WERI-Rb-1 (cell line): ENCODE measurements at regions not wholly inside any gene's neighbourhood (a gene's known extent, or its start where the extent isn't known, plus 50 kb on each side); places are given as distances from the start of the nearest gene placed in this dataset.
A peak's percentile ranks its signal among the peaks of the same experiment; 100 is the strongest.

Source experiments
- DNase-seq: peaks from one replicate; pipeline ENCODE4 v3.0.0-alpha.2; 2020
- H3K27ac ChIP-seq: fragments of 250-450 bp; sonication (Bioruptor Pico); 2 replicates; pipeline ENCODE4 v1.5.1; 2020; ENCODE audit warnings: mild to moderate bottlenecking, moderate library complexity
- H3K27me3 ChIP-seq: fragments of 250-450 bp; sonication (Bioruptor Pico); 2 replicates; pipeline ENCODE4 v1.5.1; 2021; ENCODE audit warnings: mild to moderate bottlenecking, low read depth, moderate library complexity; ENCODE audit not compliant: insufficient read depth, severe bottlenecking
- H3K36me3 ChIP-seq: fragments of 250-450 bp; sonication (Bioruptor Pico); 2 replicates; pipeline ENCODE4 v1.5.1; 2020; ENCODE audit warnings: mild to moderate bottlenecking, moderate library complexity
- H3K4me3 ChIP-seq: 2 replicates; pipeline ENCODE4 v1.5.1; 2011; ENCODE audit warnings: low read depth, mild to moderate bottlenecking, control low read depth, low read length
- H3K9me3 ChIP-seq: fragments of 250-450 bp; sonication (Bioruptor Pico); 2 replicates; pipeline ENCODE4 v1.5.1; 2021; ENCODE audit warnings: mild to moderate bottlenecking, moderate library complexity; ENCODE audit not compliant: severe bottlenecking
- CTCF ChIP-seq: IDR thresholded peaks from 2 replicates; pipeline ENCODE4 v1.5.1; 2011; ENCODE audit warnings: low read depth, mild to moderate bottlenecking, control low read depth, inconsistent platforms, low read length

GRCh38 chr4:81688085-81688484 is 216.4 kb upstream of the RASGEF1B start:
- Histone ChIP-seq H3K9me3 (no peaks in the 10 kb centered on the region), H3K4me3 (no peak overlapping the region), H3K27me3 (no peaks in the 10 kb centered on the region), H3K36me3 (no peaks in the 10 kb centered on the region), H3K27ac (no peak overlapping the region)
- DNase-seq = peak; percentile 34
- peak; percentile 46 for TF ChIP-seq CTCF

- H3K4me3 ChIP-seq = no peak overlapping the region
- no peak for DNase-seq
- no peak for TF ChIP-seq CTCF
- H3K36me3 ChIP-seq = no peaks in the 10 kb centered on the region
- no peaks in the 10 kb centered on the region for H3K27me3 ChIP-seq
- H3K27ac ChIP-seq = no peak overlapping the region
- H3K9me3 ChIP-seq = no peaks in the 10 kb centered on the region
Observed at GRCh38 chr4:81687471-81687870, 215.8 kb upstream of the RASGEF1B start.

- no peaks in the 10 kb centered on the region for H3K36me3 ChIP-seq
- no peak for DNase-seq
- H3K4me3 ChIP-seq = no peak overlapping the region
- H3K27me3 ChIP-seq = no peaks in the 10 kb centered on the region
- no peak overlapping the region for H3K27ac ChIP-seq
- no peak for TF ChIP-seq CTCF
- no peaks in the 10 kb centered on the region for H3K9me3 ChIP-seq
Observed at GRCh38 chr4:81685104-81685503, 213.4 kb upstream of the RASGEF1B start.

GRCh38 chr4:81684352-81684751 is 212.6 kb upstream of the RASGEF1B start:
- no peaks in the 10 kb centered on the region for H3K36me3 ChIP-seq
- no peak overlapping the region for H3K27ac ChIP-seq
- no peak for TF ChIP-seq CTCF
- no peaks in the 10 kb centered on the region for H3K27me3 ChIP-seq
- no peak overlapping the region for H3K4me3 ChIP-seq
- no peaks in the 10 kb centered on the region for H3K9me3 ChIP-seq
- DNase-seq = no peak

GRCh38 chr4:81682492-81682891 is 210.8 kb upstream of the RASGEF1B start:
- H3K4me3 ChIP-seq = no peak overlapping the region
- H3K9me3 ChIP-seq = no peaks in the 10 kb centered on the region
- H3K27me3 ChIP-seq = no peaks in the 10 kb centered on the region
- DNase-seq = no peak
- H3K36me3 ChIP-seq = no peaks in the 10 kb centered on the region
- TF ChIP-seq CTCF = no peak
- H3K27ac ChIP-seq = no peak overlapping the region

GRCh38 chr4:81679315-81679714 is 207.6 kb upstream of the RASGEF1B start:
- Histone ChIP-seq H3K27me3 (no peaks in the 10 kb centered on the region), H3K27ac (peak overlapping the region; percentile 37), H3K4me3 (peak overlapping the region; percentile 16), H3K9me3 (no peaks in the 10 kb centered on the region), H3K36me3 (no peaks in the 10 kb centered on the region)
- TF ChIP-seq CTCF = no peak
- no peak for DNase-seq
